ENCODE measurements at regions not wholly inside any gene's neighbourhood (a gene's known extent, or its start where the extent isn't known, plus 50 kb on each side); places are given as distances from the start of the nearest gene placed in this dataset.

- CTCF ChIA-PET = no interaction called here
- no peak for TF ChIP-seq REST (IDR thresholded peaks at IDR 0.05; ENCODE audit: insufficient read depth in 1 of 2, low read depth in 2 of 2, low read length in 1 of 2)
- TF ChIP-seq, protein P1, sequence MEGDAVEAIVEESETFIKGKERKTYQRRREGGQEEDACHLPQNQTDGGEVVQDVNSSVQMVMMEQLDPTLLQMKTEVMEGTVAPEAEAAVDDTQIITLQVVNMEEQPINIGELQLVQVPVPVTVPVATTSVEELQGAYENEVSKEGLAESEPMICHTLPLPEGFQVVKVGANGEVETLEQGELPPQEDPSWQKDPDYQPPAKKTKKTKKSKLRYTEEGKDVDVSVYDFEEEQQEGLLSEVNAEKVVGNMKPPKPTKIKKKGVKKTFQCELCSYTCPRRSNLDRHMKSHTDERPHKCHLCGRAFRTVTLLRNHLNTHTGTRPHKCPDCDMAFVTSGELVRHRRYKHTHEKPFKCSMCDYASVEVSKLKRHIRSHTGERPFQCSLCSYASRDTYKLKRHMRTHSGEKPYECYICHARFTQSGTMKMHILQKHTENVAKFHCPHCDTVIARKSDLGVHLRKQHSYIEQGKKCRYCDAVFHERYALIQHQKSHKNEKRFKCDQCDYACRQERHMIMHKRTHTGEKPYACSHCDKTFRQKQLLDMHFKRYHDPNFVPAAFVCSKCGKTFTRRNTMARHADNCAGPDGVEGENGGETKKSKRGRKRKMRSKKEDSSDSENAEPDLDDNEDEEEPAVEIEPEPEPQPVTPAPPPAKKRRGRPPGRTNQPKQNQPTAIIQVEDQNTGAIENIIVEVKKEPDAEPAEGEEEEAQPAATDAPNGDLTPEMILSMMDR (IDR thresholded peaks at IDR 0.05) = no peak
- TF ChIP-seq SIN3A (IDR thresholded peaks at IDR 0.05; ENCODE audit: borderline replicate concordance, insufficient read depth, low read depth, low read length) = no peak
- no peak for TF ChIP-seq TCF7L2 (IDR thresholded peaks at IDR 0.05; ENCODE audit: low read depth, low read length)
- no peak for TF ChIP-seq POLR2AphosphoS5 (IDR thresholded peaks at IDR 0.05; ENCODE audit: low read depth, low read length)
- BruUV-seq (replicated peaks) = no TSS peak
Measured at GRCh38 chr16:62715701-62716100, 679.5 kb upstream of the CDH8 start.

DNA sequence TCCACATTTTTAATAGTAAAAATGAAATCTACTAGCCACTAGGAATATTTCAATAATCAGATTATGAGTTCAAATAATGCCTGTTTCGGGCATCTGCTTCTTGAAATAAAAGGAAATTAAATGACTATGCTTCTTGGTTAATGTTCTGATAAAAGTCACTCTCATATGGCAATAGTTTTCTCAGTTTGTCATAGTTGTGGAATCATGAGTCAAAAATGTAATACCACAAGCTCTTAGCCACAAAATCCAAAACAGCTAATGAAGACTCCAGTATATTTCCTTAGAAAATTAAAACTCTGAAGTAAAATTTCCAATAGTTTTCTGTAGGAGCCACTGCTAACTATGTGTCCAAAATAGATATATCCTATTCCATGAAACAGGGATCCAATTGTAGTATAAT is 676.3 kb upstream of the CDH8 start:
- no TSS peak for BruUV-seq (replicated peaks)
- DNase-seq (ENCODE audit: low read depth, low spot score) = no peak

More at GRCh38 chr16:62715701-62716100, 679.5 kb upstream of the CDH8 start:
- no peak overlapping the region for H3K4me3 ChIP-seq (ENCODE audit: low read depth in 2 of 2, low read length in 2 of 2)
- H3K4me1 ChIP-seq (ENCODE audit: control insufficient read depth, insufficient read depth, low read length) = no peaks in the 10 kb centered on the region
- no peak for DNase-seq (ENCODE audit: low read depth, low spot score)
- H3K27ac ChIP-seq (ENCODE audit: low read length) = no peak overlapping the region
- intact Hi-C loops (cut with micrococcal nuclease; ENCODE audit: unreplicated experiment) = no loop called here
- no peak for ATAC-seq
- H3K9me3 ChIP-seq (ENCODE audit: control insufficient read depth, insufficient read depth, low read depth, low read length) = no peaks in the 10 kb centered on the region
- H3K36me3 ChIP-seq (ENCODE audit: control insufficient read depth, insufficient read depth, low read length) = no peaks in the 10 kb centered on the region
- POLR2A ChIA-PET = no interaction called here
- in situ Hi-C loops (cut with HindIII; ENCODE audit: low pct_unique_long_range_greater_than_20kb, low sequenced_read_pairs) = no loop called here
- H3K27me3 ChIP-seq (ENCODE audit: control insufficient read depth, insufficient read depth, low read length) = no peaks in the 10 kb centered on the region

DNA sequence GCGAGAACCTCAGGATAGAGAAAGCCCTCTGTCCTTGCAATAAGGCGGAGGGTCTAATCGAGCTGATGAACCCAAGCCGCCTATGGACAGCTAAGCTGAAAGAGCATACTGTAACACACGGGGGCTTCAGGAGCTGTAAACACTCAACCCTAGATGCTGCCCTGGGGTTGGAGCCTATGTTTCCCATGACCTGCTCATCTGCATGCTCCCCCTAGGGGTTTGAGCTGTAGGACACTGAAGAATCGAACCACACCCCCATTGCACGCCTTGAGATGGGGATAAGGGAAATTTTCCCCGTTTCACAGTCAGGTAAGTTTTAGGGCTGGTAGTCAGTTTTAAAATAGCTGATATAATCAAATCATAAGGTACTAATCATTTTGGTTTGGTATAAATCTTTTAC is 675.6 kb upstream of the CDH8 start:
- H3K4me1 ChIP-seq (ENCODE audit: control insufficient read depth, insufficient read depth, low read length) = no peaks in the 10 kb centered on the region
- no peak for DNase-seq (ENCODE audit: low read depth, low spot score)
- ChIA-PET POLR2A (no interaction called here), CTCF (interaction anchor here (0.7 kb wide), 1 partner anchor 1169 kb away, joined by 3 read pairs; no protein-coding TSS in a partner anchor)
- TF ChIP-seq REST (IDR thresholded peaks at IDR 0.05; ENCODE audit: insufficient read depth in 1 of 2, low read depth in 2 of 2, low read length in 1 of 2) (no peak), SIN3A (IDR thresholded peaks at IDR 0.05; ENCODE audit: borderline replicate concordance, insufficient read depth, low read depth, low read length) (no peak), POLR2AphosphoS5 (IDR thresholded peaks at IDR 0.05; ENCODE audit: low read depth, low read length) (no peak), TCF7L2 (IDR thresholded peaks at IDR 0.05; ENCODE audit: low read depth, low read length) (no peak)
- TF ChIP-seq, protein P1 (IDR thresholded peaks at IDR 0.05) = no peak
- in situ Hi-C loops (cut with HindIII; ENCODE audit: low pct_unique_long_range_greater_than_20kb, low sequenced_read_pairs) = no loop called here
- H3K9me3 ChIP-seq (ENCODE audit: control insufficient read depth, insufficient read depth, low read depth, low read length) = no peaks in the 10 kb centered on the region
- no peak overlapping the region for H3K4me3 ChIP-seq (ENCODE audit: low read depth in 2 of 2, low read length in 2 of 2)
- H3K27me3 ChIP-seq (ENCODE audit: control insufficient read depth, insufficient read depth, low read length) = no peaks in the 10 kb centered on the region
- intact Hi-C loops (cut with micrococcal nuclease; ENCODE audit: unreplicated experiment) = no loop called here
- BruUV-seq (replicated peaks) = no TSS peak
- no peak for ATAC-seq
- H3K27ac ChIP-seq (ENCODE audit: low read length) = no peak overlapping the region
- H3K36me3 ChIP-seq (ENCODE audit: control insufficient read depth, insufficient read depth, low read length) = no peaks in the 10 kb centered on the region

More for the DNA sequence above, 676.3 kb upstream of the CDH8 start:
- no peak overlapping the region for H3K27ac ChIP-seq (ENCODE audit: low read length)
- ChIA-PET POLR2A (no interaction called here), CTCF (no interaction called here)
- H3K9me3 ChIP-seq (ENCODE audit: control insufficient read depth, insufficient read depth, low read depth, low read length) = no peaks in the 10 kb centered on the region
- H3K36me3 ChIP-seq (ENCODE audit: control insufficient read depth, insufficient read depth, low read length) = no peaks in the 10 kb centered on the region
- in situ Hi-C loops (cut with HindIII; ENCODE audit: low pct_unique_long_range_greater_than_20kb, low sequenced_read_pairs) = no loop called here
- no peak overlapping the region for H3K4me3 ChIP-seq (ENCODE audit: low read depth in 2 of 2, low read length in 2 of 2)
- intact Hi-C loops (cut with micrococcal nuclease; ENCODE audit: unreplicated experiment) = no loop called here
- ATAC-seq = no peak
- H3K27me3 ChIP-seq (ENCODE audit: control insufficient read depth, insufficient read depth, low read length) = no peaks in the 10 kb centered on the region
- TF ChIP-seq POLR2AphosphoS5 (IDR thresholded peaks at IDR 0.05; ENCODE audit: low read depth, low read length) (no peak), SIN3A (IDR thresholded peaks at IDR 0.05; ENCODE audit: borderline replicate concordance, insufficient read depth, low read depth, low read length) (no peak), TCF7L2 (IDR thresholded peaks at IDR 0.05; ENCODE audit: low read depth, low read length) (no peak)
- no peaks in the 10 kb centered on the region for H3K4me1 ChIP-seq (ENCODE audit: control insufficient read depth, insufficient read depth, low read length)
